Body of pancreas (tissue), 4 donors: ENCODE measurements at regions not wholly inside any gene's neighbourhood (a gene's known extent, or its start where the extent isn't known, plus 50 kb on each side); places are given as distances from the start of the nearest gene placed in this dataset.
"Not testable (repeated sequence)": the region's sequence is repeated elsewhere in the genome, so short reads cannot be mapped to it uniquely, and the experiment has no call there.

Experiments used
- ATAC-seq: fragments of 150-250 bp; one replicate; pipeline ENCODE4 v1.9.1; 2016
- DNase-seq, 4 donors: peaks; one replicate each; pipeline ENCODE4 v3.0.0-alpha.2; 2019
- H3K27ac ChIP-seq, 4 donors: fragments of 200-600 bp; sonication (generic); 1 replicate in 3 of 4; 2 replicates in 1 of 4; pipeline versions ENCODE4 v1.5.1 to v1.6.1; 2016 to 2019; ENCODE audit warnings: mild to moderate bottlenecking in 1 of 4, mixed read lengths in 1 of 4, moderate library complexity in 1 of 4
- H3K27me3 ChIP-seq, 2 donors: fragments of 200-600 bp; sonication (generic); one replicate each; pipeline ENCODE4 v1.6.0; 2016; ENCODE audit warnings: mild to moderate bottlenecking in 1 of 2
- H3K36me3 ChIP-seq, 2 donors: fragments of 200-600 bp; sonication (generic); replicated peaks in 1 of 2; 2 replicates each; pipeline ENCODE4 v1.5.1; 2016; ENCODE audit warnings: low read depth in 2 of 2; ENCODE audit not compliant: insufficient read depth in 1 of 2
- H3K4me1 ChIP-seq: fragments of 200-600 bp; sonication (generic); one replicate; pipeline ENCODE4 v1.6.0; 2016
- H3K4me3 ChIP-seq, 2 donors: fragments of 200-600 bp; sonication (generic); 1 replicate in 1 of 2; 2 replicates in 1 of 2; pipeline ENCODE4 v1.5.1; 2016 to 2019
- H3K9me3 ChIP-seq, 3 donors: fragments of 200-600 bp; sonication (generic); 1 replicate in 2 of 3; 2 replicates in 1 of 3; pipeline ENCODE4 v1.5.1; 2016
- CTCF ChIP-seq, 7 experiments: fragments of 450-650 bp in 4 of 7; fragments of 200-600 bp in 3 of 7; sonication (generic) in 3 of 7; IDR thresholded peaks; one replicate each; pipeline ENCODE4 v1.5.1; 2016 to 2019; ENCODE audit warnings: antibody characterized with exemption in 7 of 7
- POLR2A ChIP-seq, 3 donors: fragments of 450-650 bp; IDR thresholded peaks; one replicate each; pipeline ENCODE4 v1.6.1; 2016; ENCODE audit warnings: antibody characterized with exemption in 3 of 3, mild to moderate bottlenecking in 2 of 3
- WGBS, 2 donors: methylation state at CpG; one replicate each; pipeline ENCODE4 v1.1.5; 2017; 5-methylcytosine and 5-hydroxymethylcytosine counted together
- intact Hi-C: fragments of 100-400 bp; cut with DNase I; formaldehyde crosslinking; loops from one replicate; pipeline ENCODE4 v1.15.1; 2023

DNA sequence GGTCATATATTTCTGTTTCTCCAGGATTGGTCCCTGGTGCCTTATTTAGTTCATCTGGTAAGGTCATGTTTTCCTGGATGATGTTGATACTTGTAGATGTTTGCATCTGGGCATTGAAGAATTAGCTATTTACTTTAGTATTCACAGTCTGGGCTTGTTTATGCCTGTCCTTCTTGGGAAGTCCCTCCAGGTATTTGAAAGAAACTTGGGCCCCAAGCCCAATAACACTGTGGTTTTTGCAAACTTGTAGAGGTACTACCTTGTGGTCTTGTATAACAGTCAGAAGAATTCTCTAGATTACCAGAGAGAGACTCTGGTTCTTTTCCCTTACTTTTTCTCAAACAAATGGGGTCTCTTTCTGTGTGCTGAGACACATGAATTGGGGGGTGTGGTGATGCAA, 251.4 kb upstream of the B3GALT2 start:
- no peaks in the 10 kb centered on the region for H3K36me3 ChIP-seq
- intact Hi-C loops, result no loop called here
- TF ChIP-seq POLR2A (IDR thresholded peaks at IDR 0.05), result no peak
- TF ChIP-seq CTCF (IDR thresholded peaks at IDR 0.05), result no peak
- H3K4me1 ChIP-seq, result no peaks in the 10 kb centered on the region
- no peaks in the 10 kb centered on the region for H3K27me3 ChIP-seq
- ATAC-seq, result no peak
- no peak for DNase-seq
- no peak overlapping the region for H3K4me3 ChIP-seq
- no peak overlapping the region for H3K27ac ChIP-seq
- peaks cover 0 to 8% (median 0%) of the 10 kb centered on the region in 3 donors for H3K9me3 ChIP-seq

GRCh38 chr1:193437333-193437732, 250.9 kb upstream of the B3GALT2 start:
- intact Hi-C loops, H3K9me3 ChIP-seq, H3K27ac ChIP-seq, H3K27me3 ChIP-seq, H3K4me1 ChIP-seq, ATAC-seq, H3K36me3 ChIP-seq, H3K4me3 ChIP-seq, DNase-seq: not testable (repeated sequence)
- WGBS, 2 donors, result 92 to 97% methylated on average over 11 to 13 of the region's 19 CpGs

- 76 to 85% methylated on average over 1 of the region's 1 CpG for WGBS, 2 donors
- Histone ChIP-seq H3K4me1 (peaks cover 10% of the 10 kb centered on the region), H3K9me3 (peaks cover 0 to 9% (median 0%) of the 10 kb centered on the region in 3 donors), H3K4me3 (no peak overlapping the region), H3K27me3 (no peaks in the 10 kb centered on the region), H3K27ac (no peak overlapping the region), H3K36me3 (no peaks in the 10 kb centered on the region)
- DNase-seq (no peak), ATAC-seq (no peak)
- intact Hi-C loops, result no loop called here
- TF ChIP-seq POLR2A (IDR thresholded peaks at IDR 0.05), result no peak
- no peak for TF ChIP-seq CTCF (IDR thresholded peaks at IDR 0.05)
Measured at GRCh38 chr1:193435781-193436180, 249.4 kb upstream of the B3GALT2 start.

DNA sequence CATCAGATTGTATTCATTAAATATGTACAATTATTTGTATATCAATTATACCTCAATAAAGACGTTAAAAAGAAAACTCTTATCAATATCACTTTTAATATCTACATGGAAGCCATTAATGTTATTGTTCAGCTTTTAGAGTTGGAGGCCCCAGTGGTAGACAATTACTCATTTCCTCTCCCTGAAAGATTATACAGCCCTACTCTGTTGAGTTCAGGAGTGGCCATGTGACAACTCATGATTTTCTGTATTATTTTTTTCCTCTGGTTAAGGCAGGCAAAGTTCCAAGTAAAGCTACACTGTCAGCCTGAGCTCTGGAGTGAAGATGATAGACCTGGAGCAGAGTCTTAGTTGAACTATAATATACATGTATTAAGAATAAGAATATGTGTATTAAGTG, 247.9 kb upstream of the B3GALT2 start:
- Histone ChIP-seq H3K36me3 (no peaks in the 10 kb centered on the region), H3K27me3 (no peaks in the 10 kb centered on the region), H3K4me1 (peaks cover 10% of the 10 kb centered on the region), H3K9me3 (peaks cover 0 to 9% (median 0%) of the 10 kb centered on the region in 3 donors), H3K4me3 (no peak overlapping the region), H3K27ac (no peak overlapping the region)
- 70 to 80% methylated on average over 1 of the region's 1 CpG for WGBS, 2 donors
- TF ChIP-seq CTCF (IDR thresholded peaks at IDR 0.05) (no peak), POLR2A (IDR thresholded peaks at IDR 0.05) (no peak)
- ATAC-seq (no peak), DNase-seq (no peak)
- intact Hi-C loops, result no loop called here

GRCh38 chr1:193433599-193433998, 247.2 kb upstream of the B3GALT2 start:
- ATAC-seq, result no peak
- intact Hi-C loops, result no loop called here
- Histone ChIP-seq H3K27ac (no peak overlapping the region), H3K4me1 (peaks cover 10% of the 10 kb centered on the region), H3K36me3 (no peaks in the 10 kb centered on the region), H3K27me3 (no peaks in the 10 kb centered on the region), H3K4me3 (no peak overlapping the region), H3K9me3 (peaks cover 0 to 9% (median 0%) of the 10 kb centered on the region in 3 donors)
- no peak for TF ChIP-seq POLR2A (IDR thresholded peaks at IDR 0.05)
- TF ChIP-seq CTCF (IDR thresholded peaks at IDR 0.05), result no peak
- DNase-seq, result no peak
- 94 to 100% methylated on average over 1 of the region's 1 CpG for WGBS, 2 donors
